K562 (cell line): ENCODE measurements at regions not wholly inside any gene's neighbourhood (a gene's known extent, or its start where the extent isn't known, plus 50 kb on each side); places are given as distances from the start of the nearest gene placed in this dataset.

ENCODE experiments used
- ATAC-seq: fragments of 200-7000 bp; cut with Tn5 transposase; 3 replicates; pipeline ENCODE4 v1.9.1; 2020; ENCODE audit warnings: moderate library complexity
- BruUV-seq: library from RNA; stranded (reverse); fragments of 400-500 nt; replicated peaks from 2 replicates; lab custom pipeline; 2021; lab: Mats Ljungman, UMichigan
- CTCF ChIA-PET: fragments of 300-600 bp; formaldehyde crosslinking; extraction: SDS; loops from one replicate; lab custom pipeline; 2021; ENCODE audit warnings: low intra/inter-chr PET ratio; lab: Yijun Ruan, JAX
- POLR2A ChIA-PET: fragments of 300-600, 350-650 bp; sonication (Branson Sonifier 250); formaldehyde crosslinking; extraction: SDS; loops from one replicate; lab custom pipeline; 2021; ENCODE audit warnings: antibody characterized with exemption, inconsistent platforms; lab: Yijun Ruan, JAX
- DNase-seq, 4 experiments: peaks; one replicate each; pipeline versions ENCODE4 v3.0.0 to v3.0.0-alpha.2; 2011 to 2018; ENCODE audit warnings: low spot score in 3 of 4, mixed read lengths in 3 of 4; ENCODE audit errors: extremely low read depth in 1 of 4
- FAIRE-seq: peaks from 2 replicates; lab custom pipeline; 2011; peaks lifted over from hg19 to GRCh38; lab: Jason Lieb, UNC
- H2AFZ ChIP-seq: 2 replicates; pipeline ENCODE4 v1.6.0; 2011; ENCODE audit warnings: low read depth, low read length, control low read depth, inconsistent platforms
- H3K27ac ChIP-seq: fragments of 200-600 bp; 3 replicates; pipeline ENCODE4 v1.8.0; 2011; ENCODE audit warnings: low read depth, mild to moderate bottlenecking, control low read depth, inconsistent platforms, low read length, moderate library complexity, mixed read lengths; ENCODE audit errors: extremely low read depth
- H3K27me3 ChIP-seq, 2 experiments: fragments of 300-600 bp in 1 of 2; 2 replicates in 1 of 2; 3 replicates in 1 of 2; pipeline versions ENCODE4 v1.6.0 to v1.8.0; 2011; ENCODE audit warnings: inconsistent platforms in 2 of 2, low read length in 2 of 2, mild to moderate bottlenecking in 1 of 2, mixed read lengths in 1 of 2, moderate library complexity in 1 of 2; ENCODE audit not compliant: control insufficient read depth in 2 of 2, insufficient read depth in 2 of 2
- H3K36me3 ChIP-seq: fragments of 300-600 bp; 3 replicates; pipeline ENCODE4 v1.8.0; 2011; ENCODE audit warnings: mild to moderate bottlenecking, low read length, inconsistent platforms; ENCODE audit not compliant: control insufficient read depth, insufficient read depth
- H3K4me1 ChIP-seq, 2 experiments: fragments of 200-600 bp in 1 of 2; replicated peaks in 1 of 2; 2 replicates in 1 of 2; 3 replicates in 1 of 2; pipeline versions ENCODE4 v1.5.1 to v1.8.0; 2011; ENCODE audit warnings: inconsistent platforms in 2 of 2, low read length in 2 of 2, mild to moderate bottlenecking in 1 of 2, mixed read lengths in 1 of 2, moderate library complexity in 1 of 2; ENCODE audit not compliant: control insufficient read depth in 2 of 2, insufficient read depth in 2 of 2
- H3K4me2 ChIP-seq: 2 replicates; pipeline ENCODE4 v1.6.1; 2011; ENCODE audit warnings: low read length, control low read depth, inconsistent platforms, mixed read lengths; ENCODE audit not compliant: insufficient read depth
- H3K4me3 ChIP-seq: fragments of 200-600 bp; sonication (generic), shearing (Covaris generic); 2 replicates; pipeline ENCODE4 v1.5.1; 2016; ENCODE audit warnings: control low read depth, inconsistent platforms
- H3K79me2 ChIP-seq: fragments of 200-600 bp; 3 replicates; pipeline ENCODE4 v1.8.0; 2011; ENCODE audit warnings: low read length, inconsistent platforms; ENCODE audit not compliant: control insufficient read depth, insufficient read depth
- H3K9ac ChIP-seq, 2 experiments: 2 replicates each; pipeline versions ENCODE4 v1.6.0 to v1.6.1; 2011; ENCODE audit warnings: low read depth in 2 of 2, low read length in 2 of 2, control low read depth in 1 of 2, inconsistent platforms in 1 of 2, mild to moderate bottlenecking in 1 of 2, mixed read lengths in 1 of 2; ENCODE audit not compliant: insufficient read depth in 1 of 2
- H3K9me1 ChIP-seq: one replicate; pipeline ENCODE4 v1.6.0; 2011; ENCODE audit warnings: inconsistent platforms, mild to moderate bottlenecking, low read length, moderate library complexity; ENCODE audit not compliant: control insufficient read depth, insufficient read depth
- H3K9me3 ChIP-seq: replicated peaks from 2 replicates; pipeline ENCODE4 v1.5.1; 2011; ENCODE audit warnings: low read depth, low read length, inconsistent platforms; ENCODE audit not compliant: control insufficient read depth, insufficient read depth
- H4K20me1 ChIP-seq: replicated peaks from 2 replicates; pipeline ENCODE4 v1.6.1; 2011; ENCODE audit warnings: low read length, inconsistent platforms, mixed read lengths; ENCODE audit not compliant: control insufficient read depth, insufficient read depth
- AFF4 ChIP-seq: sonication (generic); formaldehyde crosslinking; IDR thresholded peaks from 2 replicates; pipeline ENCODE4 v1.8.0; 2023; ENCODE audit warnings: mild to moderate bottlenecking, missing genetic modification reagents
- KDM1A ChIP-seq, 2 experiments: fragments of 450-650 bp; IDR thresholded peaks; 2 replicates each; pipeline ENCODE4 v1.6.1; 2016; ENCODE audit warnings: mild to moderate bottlenecking in 2 of 2
- KLF13 ChIP-seq: fragments of 450-650 bp; IDR thresholded peaks from 2 replicates; pipeline ENCODE4 v1.6.1; 2016; ENCODE audit warnings: missing genetic modification characterization, low read depth, mild to moderate bottlenecking, missing compliant biosample characterization, moderate library complexity, borderline replicate concordance
- MCM3 ChIP-seq: fragments of 450-650 bp; IDR thresholded peaks from 2 replicates; pipeline ENCODE4 v1.6.1; 2016
- MYBL2 ChIP-seq, 2 experiments: fragments of 450-650 bp in 1 of 2; sonication (generic) in 1 of 2; formaldehyde crosslinking in 1 of 2; IDR thresholded peaks; 2 replicates each; pipeline versions ENCODE4 v1.6.1 to v1.8.1; 2017 to 2022; ENCODE audit warnings: borderline replicate concordance in 1 of 2, inconsistent platforms in 1 of 2, low read depth in 1 of 2, mild to moderate bottlenecking in 1 of 2, missing genetic modification reagents in 1 of 2, moderate library complexity in 1 of 2
- PPARD ChIP-seq: fragments of 250-450 bp; sonication (Bioruptor Pico); IDR thresholded peaks from 2 replicates; pipeline ENCODE4 v1.8.0; 2022; ENCODE audit warnings: inconsistent platforms, mild to moderate bottlenecking, moderate library complexity
- ZBTB17 ChIP-seq: fragments of 450-650 bp; formaldehyde crosslinking; IDR thresholded peaks from 2 replicates; pipeline ENCODE4 v1.4.0; 2020; ENCODE audit warnings: mild to moderate bottlenecking
- ZNF212 ChIP-seq: fragments of 450-650 bp; formaldehyde crosslinking; IDR thresholded peaks from 2 replicates; pipeline ENCODE4 v1.4.0; 2020; ENCODE audit warnings: mild to moderate bottlenecking
- ZNF347 ChIP-seq: fragments of 450-650 bp; formaldehyde crosslinking; IDR thresholded peaks from 2 replicates; pipeline ENCODE4 v1.4.0; 2020; ENCODE audit warnings: low read depth, mild to moderate bottlenecking, moderate library complexity
- ZNF639 ChIP-seq, 2 experiments: fragments of 200-800 bp in 1 of 2; sonication (Bioruptor generic) in 1 of 2; sonication (generic) in 1 of 2; formaldehyde crosslinking in 1 of 2; IDR thresholded peaks in 1 of 2; conservative IDR thresholded peaks in 1 of 2; 2 replicates each; pipeline versions ENCODE4 v1.5.0 to v1.6.1; 2016 to 2020; ENCODE audit warnings: missing compliant biosample characterization in 1 of 2, missing genetic modification characterization in 1 of 2, missing genetic modification reagents in 1 of 2
- ZSCAN29 ChIP-seq: fragments of 450-650 bp; IDR thresholded peaks from 2 replicates; pipeline ENCODE4 v1.6.1; 2017
- in situ Hi-C: fragments of 300-500 bp; cut with MboI; formaldehyde crosslinking; loops from 4 replicates; pipeline ENCODE4 v1.15.0; 2018; ENCODE audit warnings: inconsistent platforms, mixed read lengths
- intact Hi-C: fragments of 100-400 bp; cut with micrococcal nuclease; formaldehyde crosslinking; loops from 2 replicates; pipeline ENCODE4 v1.14.2; 2022

DNA sequence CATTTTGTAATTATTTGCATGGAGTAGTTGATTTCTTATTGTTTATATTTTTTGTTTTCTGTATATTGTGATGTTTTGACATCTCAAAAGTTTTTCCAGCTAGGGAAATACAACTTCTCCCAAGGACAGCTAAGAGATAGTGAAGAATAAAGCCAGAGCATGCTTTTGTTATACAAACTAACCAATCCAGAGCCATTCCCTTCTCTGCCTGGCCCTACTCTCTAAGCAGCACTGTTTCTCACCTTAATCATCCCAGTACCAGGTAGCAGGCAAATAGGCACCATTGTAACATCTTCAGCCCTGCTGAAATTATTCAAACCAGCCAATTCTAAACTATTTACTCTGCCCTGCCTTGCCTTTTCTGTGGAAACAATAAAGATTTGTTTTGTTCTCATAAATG is 1063.4 kb upstream of the CHAC2 start:
- H2AFZ ChIP-seq = no peak overlapping the region
- no peaks in the 10 kb centered on the region for H3K79me2 ChIP-seq
- TF ChIP-seq ZNF212 (CRISPR knock-in tag) (no peak), AFF4 (CRISPR knock-in tag) (no peak), PPARD (CRISPR knock-in tag) (no peak), ZNF347 (CRISPR knock-in tag) (no peak), KDM1A (IDR thresholded peaks at IDR 0.05) (no peak), MCM3 (no peak), KLF13 (no peak), ZSCAN29 (no peak), ZNF639 (CRISPR knock-in tag; conservative IDR thresholded peaks at IDR 0.05 in 1 of 2, IDR thresholded peaks at IDR 0.05 in 1 of 2) (no peak), ZBTB17 (CRISPR knock-in tag) (no peak), MYBL2 (IDR thresholded peaks at IDR 0.05; ENCODE audit: low read depth) (no peak), MYBL2 (CRISPR knock-in tag; IDR thresholded peaks at IDR 0.05; ENCODE audit: borderline replicate concordance) (no peak)
- H4K20me1 ChIP-seq = no peaks in the 10 kb centered on the region
- CTCF ChIA-PET = no interaction called here
- POLR2A ChIA-PET = no interaction called here
- H3K9me1 ChIP-seq = no peaks in the 10 kb centered on the region
- DNase-seq = no peak
- H3K27ac ChIP-seq = no peak overlapping the region
- intact Hi-C loops (no loop called here), in situ Hi-C loops (no loop called here)
- H3K9me3 ChIP-seq = no peaks in the 10 kb centered on the region; the same call in 1 of the 2 replicates
- no peaks in the 10 kb centered on the region for H3K4me1 ChIP-seq
- ATAC-seq = no peak
- no peak overlapping the region for H3K9ac ChIP-seq
- H3K36me3 ChIP-seq = no peaks in the 10 kb centered on the region
- H3K27me3 ChIP-seq = no peaks in the 10 kb centered on the region
- H3K4me2 ChIP-seq = no peak overlapping the region
- BruUV-seq = no TSS peak
- H3K4me3 ChIP-seq = no peak overlapping the region
- no peak for FAIRE-seq
